HG03025 (cell line): ENCODE measurements at regions not wholly inside any gene's neighbourhood (a gene's known extent, or its start where the extent isn't known, plus 50 kb on each side); places are given as distances from the start of the nearest gene placed in this dataset.
"Not testable (repeated sequence)": the region's sequence is repeated elsewhere in the genome, so short reads cannot be mapped to it uniquely, and the experiment has no call there.

Experiments used
- ATAC-seq: cut with Tn5 transposase; IDR thresholded peaks from one replicate; pipeline ENCODE4 v1.9.1; 2021; ENCODE audit warnings: mild to moderate bottlenecking, moderate library complexity; ENCODE audit not compliant: unreplicated experiment, low FRiP score

GRCh38 chr10:131576341-131577177 lies 265.0 kb upstream of the TCERG1L start:
- ATAC-seq = no peak

- no peak for ATAC-seq
Observed at GRCh38 chr10:131577178-131577555, 265.6 kb upstream of the TCERG1L start.

- ATAC-seq = no peak
Observed at GRCh38 chr10:131577786-131578471, 266.4 kb upstream of the TCERG1L start.

GRCh38 chr10:131578472-131578970 lies 267.0 kb upstream of the TCERG1L start:
- no peak for ATAC-seq

GRCh38 chr10:131579251-131580071 lies 267.9 kb upstream of the TCERG1L start:
- no peak for ATAC-seq

- no peak for ATAC-seq
Observed at GRCh38 chr10:131580076-131580652, 268.6 kb upstream of the TCERG1L start.

GRCh38 chr10:131580674-131581073 lies 269.2 kb upstream of the TCERG1L start:
- ATAC-seq = no peak

- not testable (repeated sequence) for ATAC-seq
Observed at GRCh38 chr10:131581547-131581946, 270.0 kb upstream of the TCERG1L start.

- no peak for ATAC-seq
Observed at GRCh38 chr10:131584287-131584686, 272.8 kb upstream of the TCERG1L start.

- no peak for ATAC-seq
Observed at GRCh38 chr10:131585761-131586160, 274.2 kb upstream of the TCERG1L start.

GRCh38 chr10:131586958-131587357 lies 275.4 kb upstream of the TCERG1L start:
- no peak for ATAC-seq

GRCh38 chr10:131587976-131588680 lies 276.6 kb upstream of the TCERG1L start:
- ATAC-seq = no peak

- ATAC-seq = no peak
Observed at GRCh38 chr10:131588704-131589220, 277.2 kb upstream of the TCERG1L start.

GRCh38 chr10:131590567-131590966 lies 279.0 kb upstream of the TCERG1L start:
- ATAC-seq = no peak

GRCh38 chr10:131591936-131592335 lies 280.4 kb upstream of the TCERG1L start:
- no peak for ATAC-seq

- no peak for ATAC-seq
Observed at GRCh38 chr10:131609176-131609575, 291.6 kb upstream of the PPP2R2D start.

GRCh38 chr10:131615150-131615549 lies 285.7 kb upstream of the PPP2R2D start:
- no peak for ATAC-seq

GRCh38 chr10:131616040-131616439 lies 284.8 kb upstream of the PPP2R2D start:
- no peak for ATAC-seq

GRCh38 chr10:131617113-131617858 lies 283.5 kb upstream of the PPP2R2D start:
- no peak for ATAC-seq
